Glomerular visceral epithelial cell (primary cell): ENCODE measurements at regions not wholly inside any gene's neighbourhood (a gene's known extent, or its start where the extent isn't known, plus 50 kb on each side); places are given as distances from the start of the nearest gene placed in this dataset.
A peak's percentile ranks its signal among the peaks of the same experiment; 100 is the strongest.
"Not testable (repeated sequence)": the region's sequence is repeated elsewhere in the genome, so short reads cannot be mapped to it uniquely, and the experiment has no call there.

Experiments used
- DNase-seq: peaks from one replicate; pipeline ENCODE4 v3.0.0-alpha.2; 2016; ENCODE audit errors: extremely low spot score

DNA sequence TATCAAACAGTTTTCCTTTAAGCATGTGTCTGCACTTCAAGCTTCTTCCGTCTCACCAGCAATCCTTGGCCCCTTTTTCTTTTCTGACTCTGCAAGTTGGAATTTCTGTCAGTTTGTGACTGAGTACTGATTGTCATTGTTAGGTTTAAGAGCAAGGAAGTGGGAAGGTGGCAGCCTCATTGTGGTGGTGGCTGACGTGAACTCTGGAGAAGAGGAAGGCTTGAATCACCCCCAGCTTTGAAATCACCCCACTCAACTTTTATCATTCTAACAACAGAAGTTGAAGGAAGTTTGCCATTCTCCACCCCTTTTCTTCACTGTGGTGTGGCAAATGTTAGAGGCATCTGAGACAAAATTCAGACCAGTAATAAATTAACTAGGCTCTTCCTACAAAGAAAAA, 231.6 kb upstream of the AGTR1 start:
- peak; percentile 68 for DNase-seq

- DNase-seq = no peak
Measured at GRCh38 chr3:148466980-148467740, 230.5 kb upstream of the AGTR1 start.

- DNase-seq = no peak
Measured at GRCh38 chr3:148477375-148477774, 220.3 kb upstream of the AGTR1 start.

DNA sequence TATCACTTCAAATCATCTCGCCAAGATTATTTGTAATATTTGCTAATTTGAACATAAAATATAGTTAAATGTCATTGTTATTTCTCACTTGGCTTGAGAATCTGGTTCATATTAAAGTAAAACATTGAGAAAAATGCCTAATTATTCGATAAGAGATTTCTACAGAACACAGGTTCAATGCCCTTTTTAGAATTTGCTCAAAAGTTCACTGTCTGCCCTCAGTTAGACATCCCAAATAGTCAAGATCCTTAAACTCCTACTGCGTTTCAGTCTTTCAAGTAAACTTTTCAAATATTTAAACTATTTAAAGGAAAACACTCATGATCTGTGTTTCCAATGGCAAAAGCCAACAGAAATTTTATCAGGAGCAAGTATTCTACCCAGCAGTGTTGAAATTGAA, 204.1 kb upstream of the AGTR1 start:
- DNase-seq = no peak

GRCh38 chr3:148494451-148494850, 203.3 kb upstream of the AGTR1 start:
- DNase-seq = no peak

GRCh38 chr3:148500881-148501280, 196.8 kb upstream of the AGTR1 start:
- no peak for DNase-seq

- no peak for DNase-seq
Measured at GRCh38 chr3:148510116-148510515, 187.6 kb upstream of the AGTR1 start.

DNA sequence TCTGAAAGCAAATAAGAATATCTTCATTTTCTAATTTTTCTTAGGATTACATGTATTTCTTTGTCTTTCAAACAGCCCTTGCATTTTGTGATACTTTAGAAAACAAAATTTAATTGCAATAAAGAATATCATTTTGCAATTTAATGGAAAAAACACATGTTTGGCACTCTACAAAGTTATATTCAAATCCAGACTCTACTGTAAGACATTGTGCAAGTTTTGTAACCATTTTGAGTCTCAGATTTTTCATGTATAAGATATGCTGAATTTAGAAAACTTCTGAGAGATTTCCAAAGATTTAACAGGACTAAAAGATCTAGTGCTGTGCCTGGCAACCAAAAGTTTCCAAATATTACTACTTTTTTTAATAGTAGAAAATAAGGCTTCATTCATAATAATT, 187.1 kb upstream of the AGTR1 start:
- DNase-seq = no peak

DNA sequence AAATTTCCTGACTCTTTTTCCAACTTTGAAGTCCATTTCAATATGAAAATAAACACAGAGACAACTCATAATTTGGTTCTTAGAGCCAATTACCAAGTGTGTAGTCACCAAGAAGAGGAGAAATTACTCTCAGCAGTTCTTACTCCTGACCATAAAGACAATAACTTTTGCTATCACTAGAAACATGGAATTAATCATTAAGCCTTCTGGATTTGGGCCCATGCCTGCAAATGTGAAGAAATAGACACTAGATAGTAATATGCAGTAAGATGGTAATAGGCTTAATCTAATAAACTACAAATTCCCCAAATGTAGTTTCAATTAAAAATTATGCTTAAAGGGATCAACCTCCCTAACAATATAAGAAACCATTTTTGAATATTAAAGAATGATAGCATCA, 185.1 kb upstream of the AGTR1 start:
- no peak for DNase-seq

DNA sequence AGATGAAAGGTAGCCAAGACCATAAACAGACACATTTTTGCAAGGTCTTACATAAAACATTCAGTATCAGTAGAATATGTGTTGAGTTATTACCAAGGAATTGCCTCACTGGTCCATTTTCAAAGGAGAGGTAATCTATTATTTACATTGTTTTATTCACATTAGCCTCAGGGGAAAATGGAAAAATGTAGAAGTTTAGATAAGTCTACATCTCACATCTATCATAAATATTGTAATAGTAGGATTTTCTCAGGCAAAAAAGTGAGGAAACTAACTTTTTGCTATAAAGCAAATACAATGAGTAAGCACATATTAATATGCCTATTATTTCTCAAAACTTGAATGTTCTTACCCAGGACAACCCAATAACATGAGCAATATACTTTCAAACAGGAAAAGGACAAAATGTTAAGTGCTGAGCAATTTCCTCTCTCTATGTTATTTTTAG, 184.6 kb upstream of the AGTR1 start:
- DNase-seq = no peak

DNA sequence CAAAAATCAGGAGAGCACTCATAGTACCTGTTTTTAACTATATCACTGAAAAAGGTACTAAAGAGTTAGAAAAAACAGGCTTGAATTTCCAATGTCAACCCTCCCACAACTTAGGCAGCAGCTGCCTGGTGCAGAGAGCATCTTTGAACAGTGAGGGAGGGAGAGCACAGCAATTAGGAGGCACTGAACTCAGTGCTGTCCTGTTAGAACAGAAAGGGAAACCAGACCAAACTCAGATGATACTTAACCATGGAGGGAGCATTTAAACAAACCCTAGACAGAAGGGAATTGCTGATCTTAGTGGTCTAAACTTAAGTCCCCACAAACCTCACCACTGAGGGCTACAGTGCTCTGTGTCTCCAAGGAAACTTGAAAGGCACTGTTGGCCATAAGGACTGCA, 179.2 kb upstream of the AGTR1 start:
- DNase-seq = no peak

DNA sequence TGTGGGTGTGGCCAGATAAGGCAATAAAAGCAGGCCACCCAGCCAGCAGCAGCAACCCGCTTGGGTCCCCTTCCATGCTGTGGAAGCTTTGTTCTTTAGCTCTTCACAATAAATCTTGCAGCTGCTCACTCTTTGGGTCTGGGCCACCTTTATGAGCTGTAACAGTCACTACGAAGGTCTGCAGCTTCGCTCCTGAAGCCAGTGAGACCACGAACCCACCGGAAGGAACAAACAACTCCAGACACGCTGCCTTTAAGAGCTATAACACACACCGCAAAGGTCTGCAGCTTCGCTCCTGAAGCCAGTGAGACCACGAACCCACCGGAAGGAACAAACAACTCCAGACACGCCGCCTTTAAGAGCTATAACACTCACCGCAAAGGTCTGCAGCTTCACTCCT, 172.1 kb upstream of the AGTR1 start:
- not testable (repeated sequence) for DNase-seq

DNA sequence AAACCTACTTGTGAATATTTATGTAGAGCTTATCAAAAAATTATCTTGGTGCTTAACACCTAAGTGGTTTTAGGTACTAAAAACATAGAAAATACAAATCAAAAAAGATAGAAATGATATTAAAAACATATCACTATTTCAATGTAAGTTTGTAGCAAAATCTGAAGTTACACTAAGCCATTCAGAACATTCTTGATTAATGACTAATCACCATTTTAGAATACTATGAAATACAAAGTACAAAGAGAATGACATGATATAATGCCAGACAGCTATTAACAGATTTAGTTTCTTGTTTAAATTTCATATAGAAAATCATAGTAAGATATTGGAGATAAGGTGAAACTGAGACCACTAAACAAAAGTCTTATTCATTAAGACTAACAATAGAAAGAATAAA, 169.7 kb upstream of the AGTR1 start:
- no peak for DNase-seq

DNA sequence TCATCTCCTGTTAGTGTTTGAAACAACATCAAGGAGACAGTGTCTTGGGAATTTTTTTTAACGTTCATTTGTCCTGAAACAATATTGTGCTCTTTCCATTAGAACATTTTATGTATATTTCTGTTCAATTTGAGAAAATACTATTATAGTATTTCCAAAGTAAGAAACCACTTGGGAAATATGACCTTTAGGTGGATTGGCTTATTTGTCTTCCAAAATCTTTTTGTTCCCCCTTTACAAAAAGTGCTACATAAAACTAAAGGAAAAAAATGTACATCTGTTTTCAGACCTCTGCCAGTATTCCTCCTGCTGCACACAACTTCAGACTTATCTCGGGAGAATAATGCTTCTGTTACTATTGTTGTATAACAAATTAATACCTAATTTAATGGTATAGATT, 165.9 kb upstream of the AGTR1 start:
- no peak for DNase-seq

GRCh38 chr3:148532326-148532725, 165.4 kb upstream of the AGTR1 start:
- DNase-seq = peak; percentile 2

DNA sequence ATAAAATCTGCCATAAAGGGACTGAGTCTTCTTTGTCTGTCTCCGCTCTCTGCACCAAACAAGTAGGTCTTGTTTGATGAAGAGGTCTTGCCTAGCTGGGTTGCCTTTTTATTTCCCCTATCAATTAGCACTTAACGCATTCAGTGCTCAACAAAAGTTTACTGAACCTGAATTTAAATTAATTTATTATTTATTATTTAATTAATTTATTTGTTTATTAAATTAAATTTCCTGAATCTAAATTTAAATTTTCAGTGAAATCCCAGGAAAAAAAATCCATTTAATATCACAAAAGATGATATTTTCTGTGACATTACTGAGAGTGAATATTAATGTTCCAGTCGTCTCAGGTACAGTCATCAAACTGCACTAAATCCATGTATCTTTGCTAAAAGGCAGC, 164.9 kb upstream of the AGTR1 start:
- DNase-seq = no peak

- DNase-seq = no peak
Measured at GRCh38 chr3:148534089-148534988, 163.4 kb upstream of the AGTR1 start.

DNA sequence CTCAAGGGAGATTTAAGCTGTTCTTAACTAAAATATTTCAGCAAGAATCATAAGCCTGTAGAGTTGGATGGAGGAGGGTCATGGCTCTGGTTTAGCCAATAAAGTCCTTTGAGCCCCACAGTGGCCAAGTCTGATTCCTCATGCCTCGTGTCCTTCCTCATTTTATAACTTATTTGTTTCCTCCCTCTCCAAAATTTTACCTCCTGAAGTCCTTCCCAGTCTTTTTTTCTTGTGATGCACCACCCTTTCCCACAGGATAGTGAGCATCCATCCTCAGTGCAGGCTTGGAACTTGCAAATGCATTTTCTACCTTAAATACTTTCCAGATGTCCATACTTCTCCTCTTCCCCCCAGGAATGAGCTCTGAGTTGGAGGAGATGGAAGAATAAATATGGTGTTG, 162.7 kb upstream of the AGTR1 start:
- no peak for DNase-seq

DNA sequence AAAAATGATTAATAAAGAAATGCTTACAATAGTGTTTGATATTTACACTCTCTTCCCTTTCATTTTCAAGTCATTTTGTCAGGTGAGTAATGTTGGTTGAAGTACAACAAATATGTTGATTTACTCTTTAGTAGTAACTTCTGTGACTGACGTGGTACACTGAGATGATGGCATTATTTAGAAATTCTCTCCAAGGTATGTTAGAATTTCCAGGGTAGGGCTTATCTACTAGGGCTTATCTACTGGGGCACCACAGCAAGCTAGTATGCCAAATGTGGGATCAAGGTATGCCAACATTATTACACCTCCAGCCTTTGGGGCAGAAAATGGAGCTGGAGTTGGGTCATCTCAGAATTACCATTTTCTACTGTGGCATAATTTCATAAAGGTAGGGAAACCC, 157.4 kb upstream of the AGTR1 start:
- no peak for DNase-seq

- DNase-seq = no peak
Measured at GRCh38 chr3:148540851-148541250, 156.9 kb upstream of the AGTR1 start.

- no peak for DNase-seq
Measured at GRCh38 chr3:148546959-148547358, 150.7 kb upstream of the AGTR1 start.

- DNase-seq = no peak
Measured at GRCh38 chr3:148551767-148552260, 145.9 kb upstream of the AGTR1 start.

DNA sequence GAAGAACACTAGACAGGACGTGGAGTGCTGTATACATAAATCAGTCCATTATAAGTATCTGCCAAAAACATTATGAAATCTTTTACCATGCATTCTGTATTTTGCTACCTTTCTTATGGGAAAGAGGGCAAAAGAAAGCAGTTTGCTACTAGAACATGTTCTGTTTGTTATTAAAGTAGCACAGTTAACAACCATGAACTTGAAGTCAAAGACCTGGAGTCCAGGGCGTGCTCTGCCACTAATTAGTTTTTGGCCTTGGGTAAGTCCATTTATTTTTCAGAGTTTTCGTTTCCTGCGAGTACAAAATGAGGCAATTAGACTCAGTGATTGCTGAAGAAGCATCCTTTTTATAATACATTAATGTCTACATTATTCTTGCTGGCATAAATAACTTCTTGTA, 143.3 kb upstream of the AGTR1 start:
- DNase-seq = no peak
